OCI-LY3 (cell line): ENCODE measurements at regions not wholly inside any gene's neighbourhood (a gene's known extent, or its start where the extent isn't known, plus 50 kb on each side); places are given as distances from the start of the nearest gene placed in this dataset.

ENCODE experiments used
- H2AFZ ChIP-seq: fragments of 200-600, 300-600 bp; shearing (Covaris generic); 2 replicates; pipeline ENCODE4 v1.6.0; 2014; ENCODE audit warnings: antibody characterized with exemption, low read depth, low read length
- H3K27ac ChIP-seq: fragments of 200-600, 300-600 bp; sonication (generic); 2 replicates; pipeline ENCODE4 v1.5.1; 2014; ENCODE audit warnings: mild to moderate bottlenecking, low read length, moderate library complexity, mixed read lengths
- H3K27me3 ChIP-seq: fragments of 200-600, 300-600 bp; sonication (generic); 2 replicates; pipeline ENCODE4 v1.6.1; 2014; ENCODE audit warnings: low read depth, low read length, mixed read lengths
- H3K36me3 ChIP-seq: fragments of 200-600, 300-600 bp; sonication (generic); replicated peaks from 2 replicates; pipeline ENCODE3; 2014; ENCODE audit warnings: low read depth, low read length, mixed read lengths
- H3K4me1 ChIP-seq: fragments of 300-600, 200-600 bp; sonication (generic); 2 replicates; pipeline ENCODE4 v1.6.1; 2014; ENCODE audit warnings: low read length, mixed read lengths
- H3K4me2 ChIP-seq: fragments of 200-600, 300-600 bp; sonication (generic); 2 replicates; pipeline ENCODE4 v1.6.1; 2014; ENCODE audit warnings: low read length, mixed read lengths
- H3K4me3 ChIP-seq: fragments of 300-600, 200-600 bp; sonication (generic); 2 replicates; pipeline ENCODE4 v1.5.1; 2014; ENCODE audit warnings: antibody characterized with exemption, mild to moderate bottlenecking, low read length, moderate library complexity
- H3K79me2 ChIP-seq: fragments of 300-600, 200-600 bp; shearing (Covaris generic); 2 replicates; pipeline ENCODE4 v1.6.1; 2014; ENCODE audit warnings: mild to moderate bottlenecking, low read length, mixed read lengths
- H3K9ac ChIP-seq: fragments of 300-600, 200-600 bp; shearing (Covaris generic); 2 replicates; pipeline ENCODE4 v1.6.0; 2014; ENCODE audit warnings: mild to moderate bottlenecking, low read length, moderate library complexity
- H3K9me3 ChIP-seq: fragments of 200-600, 300-600 bp; shearing (Covaris generic); 2 replicates; pipeline ENCODE4 v1.6.1; 2014; ENCODE audit warnings: low read length, mixed read lengths; ENCODE audit not compliant: insufficient read depth
- H4K20me1 ChIP-seq: fragments of 200-600, 300-600 bp; sonication (generic); 2 replicates; pipeline ENCODE4 v1.6.1; 2016; ENCODE audit warnings: low read length, mixed read lengths; ENCODE audit not compliant: insufficient read depth
- EZH2phosphoT487 ChIP-seq: fragments of 200-600 bp; shearing (Covaris generic); IDR thresholded peaks from 2 replicates; pipeline ENCODE4 v1.6.1; 2018; ENCODE audit warnings: antibody characterized with exemption, mixed run types, low read depth
- TF ChIP-seq, protein P1 (sequence below): fragments of 200-600, 300-600 bp; sonication (generic); IDR thresholded peaks from 2 replicates; pipeline ENCODE4 v1.5.1; 2014; ENCODE audit warnings: antibody characterized with exemption, low read length, low read depth

DNA sequence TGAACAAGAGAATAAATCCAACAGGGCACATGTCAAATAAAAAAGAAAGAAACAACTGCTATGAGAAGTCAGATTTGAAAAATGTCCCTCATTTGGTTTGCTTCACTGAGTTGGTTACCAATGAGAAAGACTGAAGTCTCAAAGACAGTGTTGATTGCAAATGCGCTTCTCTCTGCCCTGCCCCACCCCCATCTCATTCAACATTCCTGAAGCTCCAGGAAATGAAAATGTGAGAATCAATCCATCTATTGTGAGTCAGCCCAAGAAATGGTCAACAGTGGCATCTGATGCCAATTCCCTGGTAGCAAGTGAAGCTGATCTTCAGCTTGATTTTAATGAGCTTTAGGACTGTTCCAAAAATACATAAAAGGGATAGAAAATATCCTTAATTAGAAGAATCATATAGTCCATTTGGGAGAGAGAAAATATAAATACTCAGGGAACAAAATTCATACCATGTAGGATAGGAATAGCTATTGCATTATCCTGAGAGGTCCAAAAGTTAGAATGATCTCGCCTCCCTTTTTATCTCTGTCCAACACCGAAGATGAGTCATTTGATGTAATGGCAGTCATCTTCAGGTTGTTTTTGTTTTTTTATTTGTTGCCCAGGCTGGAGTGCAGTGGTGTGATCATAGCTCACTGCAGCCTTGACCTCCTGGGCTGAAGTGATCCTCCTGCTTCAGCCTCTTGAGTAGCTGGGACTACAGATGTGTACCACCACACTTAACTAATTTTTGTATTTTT lies 200.3 kb upstream of the UMPS start:
- Histone ChIP-seq H3K27ac (no peak overlapping the region), H3K9ac (no peak overlapping the region), H3K4me1 (no peaks in the 10 kb centered on the region), H2AFZ (no peak overlapping the region), H3K4me3 (no peak overlapping the region), H3K9me3 (no peaks in the 10 kb centered on the region), H3K4me2 (no peak overlapping the region), H3K79me2 (no peaks in the 10 kb centered on the region), H3K36me3 (no peaks in the 10 kb centered on the region), H4K20me1 (no peaks in the 10 kb centered on the region), H3K27me3 (peaks cover 37% of the 10 kb centered on the region; the same call in 1 of the 2 replicates)
- no peak for TF ChIP-seq EZH2phosphoT487

DNA sequence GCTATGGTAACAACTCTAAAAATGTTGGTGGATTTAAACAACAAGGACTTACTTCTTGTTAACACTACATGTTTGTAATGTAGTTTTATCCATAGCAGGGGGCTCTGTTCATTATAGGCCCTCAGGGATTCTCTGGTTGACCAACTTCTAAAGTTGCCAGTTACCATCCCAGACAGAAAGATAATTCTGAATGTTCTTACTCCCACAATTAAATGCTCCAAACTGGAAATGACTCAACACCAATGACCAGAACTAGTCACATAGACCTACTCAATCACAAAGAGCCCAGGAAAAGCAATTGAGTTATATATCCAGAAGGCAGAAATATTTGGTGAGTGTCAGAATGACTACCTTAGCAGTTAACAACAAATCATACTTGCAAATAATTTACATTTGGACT lies 199.3 kb upstream of the UMPS start:
- TF ChIP-seq, protein P1, sequence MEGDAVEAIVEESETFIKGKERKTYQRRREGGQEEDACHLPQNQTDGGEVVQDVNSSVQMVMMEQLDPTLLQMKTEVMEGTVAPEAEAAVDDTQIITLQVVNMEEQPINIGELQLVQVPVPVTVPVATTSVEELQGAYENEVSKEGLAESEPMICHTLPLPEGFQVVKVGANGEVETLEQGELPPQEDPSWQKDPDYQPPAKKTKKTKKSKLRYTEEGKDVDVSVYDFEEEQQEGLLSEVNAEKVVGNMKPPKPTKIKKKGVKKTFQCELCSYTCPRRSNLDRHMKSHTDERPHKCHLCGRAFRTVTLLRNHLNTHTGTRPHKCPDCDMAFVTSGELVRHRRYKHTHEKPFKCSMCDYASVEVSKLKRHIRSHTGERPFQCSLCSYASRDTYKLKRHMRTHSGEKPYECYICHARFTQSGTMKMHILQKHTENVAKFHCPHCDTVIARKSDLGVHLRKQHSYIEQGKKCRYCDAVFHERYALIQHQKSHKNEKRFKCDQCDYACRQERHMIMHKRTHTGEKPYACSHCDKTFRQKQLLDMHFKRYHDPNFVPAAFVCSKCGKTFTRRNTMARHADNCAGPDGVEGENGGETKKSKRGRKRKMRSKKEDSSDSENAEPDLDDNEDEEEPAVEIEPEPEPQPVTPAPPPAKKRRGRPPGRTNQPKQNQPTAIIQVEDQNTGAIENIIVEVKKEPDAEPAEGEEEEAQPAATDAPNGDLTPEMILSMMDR: no peak
- no peak for TF ChIP-seq EZH2phosphoT487
- no peaks in the 10 kb centered on the region for H4K20me1 ChIP-seq
- no peak overlapping the region for H3K9ac ChIP-seq
- H3K4me1 ChIP-seq: no peaks in the 10 kb centered on the region
- H2AFZ ChIP-seq: no peak overlapping the region
- no peak overlapping the region for H3K27ac ChIP-seq
- no peaks in the 10 kb centered on the region for H3K9me3 ChIP-seq
- no peak overlapping the region for H3K4me3 ChIP-seq
- H3K79me2 ChIP-seq: no peaks in the 10 kb centered on the region
- peaks cover 44% of the 10 kb centered on the region for H3K27me3 ChIP-seq
- no peaks in the 10 kb centered on the region for H3K36me3 ChIP-seq
- H3K4me2 ChIP-seq: no peak overlapping the region

- TF ChIP-seq EZH2phosphoT487: no peak
- TF ChIP-seq, protein P1: no peak
Observed at GRCh38 chr3:124532071-124532470, 198.2 kb upstream of the UMPS start.

DNA sequence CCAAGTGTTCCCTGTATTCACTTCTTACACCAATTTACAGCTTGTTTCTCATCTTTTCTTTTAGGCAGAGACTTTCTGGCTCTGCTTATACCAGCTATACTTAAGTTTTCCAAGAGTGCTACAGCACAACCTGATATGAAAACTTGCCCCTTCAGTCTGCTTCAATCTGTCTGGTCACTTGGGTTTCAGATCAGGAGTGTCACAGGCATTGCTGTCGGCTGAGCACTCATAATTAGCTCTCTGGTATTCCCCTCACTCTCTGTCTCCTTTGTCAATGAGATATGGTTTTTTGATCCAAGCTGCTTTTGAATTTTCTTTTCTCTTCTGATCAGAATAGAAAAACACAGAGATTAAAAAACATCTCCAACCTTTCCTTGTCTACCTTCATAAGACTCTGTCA lies 194.9 kb upstream of the UMPS start:
- no peaks in the 10 kb centered on the region for H3K79me2 ChIP-seq
- no peaks in the 10 kb centered on the region for H3K9me3 ChIP-seq
- H3K27me3 ChIP-seq: peaks cover 60% of the 10 kb centered on the region
- H3K27ac ChIP-seq: no peak overlapping the region
- H4K20me1 ChIP-seq: no peaks in the 10 kb centered on the region
- no peak overlapping the region for H3K4me3 ChIP-seq
- no peak overlapping the region for H2AFZ ChIP-seq
- no peak overlapping the region for H3K4me2 ChIP-seq
- TF ChIP-seq, protein P1: no peak
- TF ChIP-seq EZH2phosphoT487: no peak
- no peaks in the 10 kb centered on the region for H3K4me1 ChIP-seq
- no peaks in the 10 kb centered on the region for H3K36me3 ChIP-seq
- no peak overlapping the region for H3K9ac ChIP-seq

More at GRCh38 chr3:124532071-124532470, 198.2 kb upstream of the UMPS start:
- no peak overlapping the region for H3K4me3 ChIP-seq
- no peak overlapping the region for H3K27ac ChIP-seq
- H3K79me2 ChIP-seq: no peaks in the 10 kb centered on the region
- H3K9ac ChIP-seq: no peak overlapping the region
- no peaks in the 10 kb centered on the region for H3K9me3 ChIP-seq
- H3K4me2 ChIP-seq: no peak overlapping the region
- H3K27me3 ChIP-seq: peaks cover 45% of the 10 kb centered on the region
- no peak overlapping the region for H2AFZ ChIP-seq
- no peaks in the 10 kb centered on the region for H4K20me1 ChIP-seq
- no peaks in the 10 kb centered on the region for H3K36me3 ChIP-seq
- H3K4me1 ChIP-seq: no peaks in the 10 kb centered on the region
